Right kidney (tissue), 1 donor: ENCODE measurements at regions not wholly inside any gene's neighbourhood (a gene's known extent, or its start where the extent isn't known, plus 50 kb on each side); places are given as distances from the start of the nearest gene placed in this dataset.
"Not testable (repeated sequence)": the region's sequence is repeated elsewhere in the genome, so short reads cannot be mapped to it uniquely, and the experiment has no call there.

ENCODE experiments used
- DNase-seq: peaks from one replicate; pipeline ENCODE4 v3.0.0-alpha.2; 2016

- no peak for DNase-seq
Measured at GRCh38 chr5:162801235-162801634, 636.2 kb upstream of the CCNG1 start.

- DNase-seq, result no peak
Measured at GRCh38 chr5:162806195-162806594, 631.2 kb upstream of the CCNG1 start.

GRCh38 chr5:162811071-162811470 is 626.3 kb upstream of the CCNG1 start:
- no peak for DNase-seq

- DNase-seq, result no peak
Measured at GRCh38 chr5:162816816-162817215, 620.6 kb upstream of the CCNG1 start.

DNA sequence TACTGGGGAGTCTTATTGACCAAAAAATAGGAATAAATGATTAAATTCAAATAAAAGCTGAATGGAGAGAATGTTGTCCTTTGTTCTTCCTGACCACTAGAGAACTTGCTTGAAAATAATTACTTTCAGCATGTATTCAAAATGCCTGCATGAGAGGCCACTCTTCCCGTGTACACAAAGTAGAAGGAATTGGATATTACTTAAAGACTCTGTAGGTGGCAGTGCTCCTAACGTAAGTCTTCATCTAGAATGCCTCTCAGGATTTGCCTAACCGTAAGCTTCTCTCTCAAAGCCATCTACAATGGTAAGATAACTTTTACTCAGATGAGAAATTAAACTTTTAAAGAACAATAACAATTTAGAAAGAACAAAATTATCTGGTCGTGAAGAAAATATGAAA is 620.0 kb upstream of the CCNG1 start:
- DNase-seq, result peak; percentile 0

DNA sequence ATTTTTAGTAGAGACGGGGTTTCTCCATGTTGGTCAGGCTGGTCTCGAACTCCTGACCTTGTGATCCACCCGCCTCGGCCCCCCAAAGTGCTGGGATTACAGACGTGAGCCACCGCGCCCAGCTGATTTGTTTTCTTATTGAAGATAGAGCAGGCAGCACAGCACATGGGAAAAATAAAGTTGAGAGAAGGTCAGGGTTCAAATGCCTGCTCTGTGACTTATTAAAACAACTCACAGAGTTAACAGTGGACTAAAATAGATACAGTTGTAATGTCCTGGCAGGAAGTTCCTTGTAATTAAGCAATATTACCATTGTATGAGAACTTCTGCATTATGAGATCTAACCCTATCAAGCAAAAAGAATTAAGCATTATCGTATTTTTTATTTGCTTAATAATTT is 615.7 kb upstream of the CCNG1 start:
- DNase-seq, result not testable (repeated sequence)

- DNase-seq, result no peak
Measured at GRCh38 chr5:162824360-162824759, 613.0 kb upstream of the CCNG1 start.

GRCh38 chr5:162837155-162837554 is 600.2 kb upstream of the CCNG1 start:
- DNase-seq, result no peak

DNA sequence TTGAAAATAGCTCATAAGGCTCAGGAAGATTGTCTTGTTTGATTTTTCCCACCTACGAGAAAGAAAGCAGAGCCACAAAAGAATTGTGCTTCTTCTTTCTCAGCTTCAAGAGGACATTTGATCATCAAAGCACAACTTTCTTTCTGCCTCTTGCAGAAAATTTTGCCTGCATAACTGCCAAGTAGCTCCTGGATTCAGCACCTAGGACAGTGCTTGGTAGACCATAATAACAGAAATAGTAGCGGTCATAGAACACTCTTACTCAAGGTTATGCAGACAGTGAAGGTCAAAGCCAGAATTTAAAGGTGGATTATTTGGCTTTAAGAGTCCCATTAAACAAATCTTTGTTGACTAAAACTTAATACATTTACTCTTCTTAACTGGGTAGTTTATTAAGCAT is 594.7 kb upstream of the CCNG1 start:
- DNase-seq, result no peak

DNA sequence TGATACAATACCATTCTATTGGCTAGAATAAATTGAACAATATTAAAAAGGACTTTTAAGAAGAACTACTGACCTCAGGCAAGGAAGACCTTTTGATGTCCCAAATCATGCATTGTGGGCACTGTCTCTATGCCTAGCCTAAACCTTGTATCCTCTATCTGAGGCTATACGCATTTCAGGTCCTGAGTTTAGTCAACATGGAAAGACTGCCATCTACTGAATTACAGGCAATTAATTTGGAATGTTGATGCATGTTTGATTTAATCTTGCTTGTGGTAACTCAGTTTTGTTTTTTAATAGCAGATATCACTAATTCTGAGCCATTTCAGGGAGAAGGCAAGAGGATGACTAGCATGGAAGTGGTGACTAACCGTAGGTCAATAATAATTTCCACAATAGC is 585.3 kb upstream of the CCNG1 start:
- DNase-seq, result no peak

GRCh38 chr5:162858770-162859169 is 578.6 kb upstream of the CCNG1 start:
- DNase-seq, result no peak

DNA sequence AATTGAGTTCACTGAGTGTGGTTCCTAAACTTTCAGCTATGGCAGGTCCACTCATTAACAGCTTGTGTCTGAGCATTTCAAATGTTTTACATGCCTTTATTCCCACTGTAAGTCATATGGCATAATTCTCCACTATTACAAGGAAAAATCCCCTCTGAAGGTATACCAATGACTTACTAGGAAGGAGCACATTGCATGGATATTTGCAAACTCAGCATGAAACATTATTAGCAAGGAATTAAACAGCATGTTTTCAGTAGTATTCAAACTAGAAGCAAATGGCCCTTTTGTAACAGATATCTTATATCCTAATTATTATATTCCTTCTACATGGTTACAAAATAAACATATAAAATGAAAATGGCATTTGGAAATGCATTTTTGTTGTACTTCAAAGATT is 566.4 kb upstream of the CCNG1 start:
- no peak for DNase-seq

DNA sequence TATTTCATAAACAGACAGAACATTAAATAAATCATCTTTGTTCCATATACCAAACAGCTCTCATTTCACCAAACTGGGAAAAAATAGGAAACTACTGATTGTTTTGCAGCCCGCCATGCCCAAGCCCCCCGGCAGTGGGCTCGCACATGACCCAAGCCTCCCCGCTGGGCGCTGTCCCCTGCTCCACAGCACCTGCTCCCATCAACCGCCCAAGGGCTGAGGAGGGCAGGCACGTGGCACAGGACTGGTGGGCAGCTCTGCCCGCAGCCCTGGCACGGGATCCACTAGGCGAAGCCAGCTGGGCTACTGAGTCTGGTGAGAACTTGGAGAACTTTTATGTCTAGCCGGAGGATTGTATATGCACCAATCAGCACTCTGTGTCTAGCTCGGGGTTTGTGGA is 554.8 kb upstream of the CCNG1 start:
- DNase-seq, result no peak

- DNase-seq, result no peak
Measured at GRCh38 chr5:162886717-162887116, 550.7 kb upstream of the CCNG1 start.

- DNase-seq, result no peak
Measured at GRCh38 chr5:162888268-162888667, 549.1 kb upstream of the CCNG1 start.

DNA sequence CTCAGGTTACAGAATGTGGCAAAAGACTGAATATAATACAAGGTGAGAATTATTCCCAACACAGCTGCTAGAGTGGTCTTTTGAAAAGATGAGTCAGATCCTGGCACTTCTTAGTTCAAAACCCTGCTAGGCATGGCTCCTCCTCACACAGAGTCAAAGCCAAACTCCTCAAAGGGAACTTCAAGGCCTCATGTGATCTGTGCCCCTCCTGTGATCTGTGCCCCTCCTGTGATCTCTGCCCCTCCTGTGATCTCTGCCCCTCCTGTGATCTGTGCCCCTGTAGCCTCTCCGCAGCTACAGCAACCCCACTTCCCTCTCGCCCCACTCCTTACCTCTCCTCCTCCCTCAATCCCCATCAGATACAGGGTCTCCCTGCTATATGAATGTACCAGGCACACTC is 525.5 kb upstream of the CCNG1 start:
- no peak for DNase-seq

DNA sequence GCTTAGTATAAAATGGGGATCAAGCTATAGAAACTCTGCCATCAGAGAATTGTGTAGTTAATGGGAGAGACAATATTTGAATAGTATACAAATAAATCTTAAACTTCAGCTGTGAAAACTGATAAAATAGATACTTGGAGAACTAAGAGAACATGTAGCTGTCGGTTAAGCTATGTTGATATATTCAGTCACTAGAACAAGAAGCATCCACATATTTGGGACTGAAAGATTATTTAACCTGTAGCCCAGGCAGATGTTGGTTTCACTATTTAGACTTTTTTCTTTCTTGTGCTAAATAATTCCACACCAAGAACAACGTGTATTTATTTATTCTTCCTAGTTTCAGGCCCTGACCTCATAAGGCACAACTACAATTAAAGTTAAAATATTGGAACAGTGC is 521.0 kb upstream of the CCNG1 start:
- no peak for DNase-seq

DNA sequence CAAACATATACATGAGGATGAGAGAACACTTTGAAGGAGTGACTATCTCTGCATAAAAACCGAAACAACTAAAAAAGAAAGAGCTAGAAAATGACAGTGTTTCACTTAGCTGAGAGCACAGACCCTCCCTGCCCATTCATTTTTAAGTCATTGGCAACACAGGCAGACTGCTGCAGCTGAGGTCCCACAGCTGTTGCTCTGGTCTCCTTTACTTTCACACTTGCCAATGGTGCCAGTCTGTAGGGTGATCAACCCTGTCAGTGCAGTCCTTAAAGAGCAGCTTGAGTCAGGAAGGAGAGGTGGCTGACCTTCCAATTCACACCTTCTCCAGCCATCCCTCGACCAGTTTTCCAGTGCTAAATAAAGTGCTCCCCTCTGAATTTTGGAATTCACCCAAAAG is 508.3 kb upstream of the CCNG1 start:
- DNase-seq, result no peak

DNA sequence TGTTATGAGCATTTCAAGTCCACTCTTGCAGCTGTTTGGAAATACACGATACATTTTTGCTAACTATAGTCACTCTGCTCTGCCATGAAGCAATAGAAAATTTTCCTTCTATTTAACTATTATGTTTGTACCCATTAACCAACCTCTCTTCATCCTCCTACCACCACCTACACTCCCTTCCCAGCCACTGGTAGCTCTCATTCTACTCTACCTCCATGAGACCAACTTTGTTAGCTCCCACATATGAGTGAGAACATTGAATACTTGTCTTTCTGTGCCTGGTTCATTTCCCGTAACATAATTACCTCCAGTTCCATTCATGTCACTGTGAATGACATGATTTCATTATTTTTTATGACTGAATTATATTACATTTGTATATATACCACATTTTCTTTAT is 505.9 kb upstream of the CCNG1 start:
- DNase-seq, result no peak

DNA sequence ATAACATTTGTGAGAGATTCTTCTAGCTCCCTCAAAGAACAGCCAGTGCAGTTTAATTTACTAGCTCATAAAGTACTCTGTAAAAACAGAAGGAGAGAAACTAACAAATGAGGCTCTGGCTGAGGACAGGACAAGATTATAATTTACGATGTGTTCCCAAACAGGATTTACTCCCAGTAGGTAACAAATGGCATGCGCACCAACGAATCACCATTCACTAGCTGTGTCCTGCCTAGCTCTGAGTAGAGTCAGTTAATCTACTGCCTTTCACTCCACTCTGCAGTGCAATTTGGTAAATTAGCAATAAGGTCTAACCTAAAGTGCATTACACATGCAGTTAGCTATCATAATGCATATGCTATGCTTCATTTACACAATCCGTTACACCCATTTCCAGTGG is 497.4 kb upstream of the CCNG1 start:
- DNase-seq, result peak; percentile 13

GRCh38 chr5:162948677-162949076 is 488.7 kb upstream of the CCNG1 start:
- no peak for DNase-seq

DNA sequence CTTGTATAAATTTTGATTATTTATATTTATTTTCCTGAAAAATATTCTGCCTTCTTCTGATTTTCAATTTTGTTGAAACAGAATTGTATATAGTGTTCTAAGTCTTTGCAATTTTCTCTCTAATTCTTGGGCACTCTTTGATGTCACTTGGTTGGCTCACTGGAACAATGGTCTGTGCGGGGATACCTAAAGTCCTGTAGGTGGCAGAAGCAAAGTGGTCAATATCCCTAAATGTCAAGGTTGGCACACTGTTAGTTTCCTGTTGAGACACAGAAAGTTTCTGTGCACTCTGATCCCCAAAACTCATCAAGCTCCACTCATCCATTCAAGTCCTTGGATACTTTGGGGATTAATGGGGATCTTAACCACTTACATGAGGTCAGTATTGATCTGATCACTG is 480.8 kb upstream of the CCNG1 start:
- DNase-seq, result no peak

DNA sequence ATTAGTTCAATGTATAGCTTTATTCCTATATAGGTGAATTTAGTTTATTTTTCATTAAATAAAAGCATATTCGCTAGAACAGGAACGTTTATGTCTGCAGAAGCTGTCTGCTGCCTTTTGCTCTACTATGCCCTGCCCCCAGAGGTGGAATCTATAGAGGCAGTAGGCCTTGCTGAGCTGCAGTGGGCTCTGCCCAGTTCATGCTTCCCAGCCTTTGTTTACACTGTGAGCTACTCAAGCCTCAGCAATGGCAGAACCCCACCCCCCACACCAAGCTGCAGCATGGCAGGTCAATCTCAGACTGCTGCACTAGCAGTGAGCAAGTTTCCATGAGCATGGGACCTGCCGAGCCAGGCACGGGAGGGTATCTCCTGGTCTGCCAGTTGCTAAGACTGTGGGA is 473.3 kb upstream of the CCNG1 start:
- not testable (repeated sequence) for DNase-seq

GRCh38 chr5:162990063-162990462 is 447.3 kb upstream of the CCNG1 start:
- no peak for DNase-seq

- DNase-seq, result no peak
Measured at GRCh38 chr5:162990856-162991497, 446.4 kb upstream of the CCNG1 start.
